GF-D8 (cell line): ENCODE measurements at regions not wholly inside any gene's neighbourhood (a gene's known extent, or its start where the extent isn't known, plus 50 kb on each side); places are given as distances from the start of the nearest gene placed in this dataset.

Experiments used
- DNase-seq: peaks from one replicate; lab custom pipeline; 2025; lab: John Stamatoyannopoulos, UW

DNA sequence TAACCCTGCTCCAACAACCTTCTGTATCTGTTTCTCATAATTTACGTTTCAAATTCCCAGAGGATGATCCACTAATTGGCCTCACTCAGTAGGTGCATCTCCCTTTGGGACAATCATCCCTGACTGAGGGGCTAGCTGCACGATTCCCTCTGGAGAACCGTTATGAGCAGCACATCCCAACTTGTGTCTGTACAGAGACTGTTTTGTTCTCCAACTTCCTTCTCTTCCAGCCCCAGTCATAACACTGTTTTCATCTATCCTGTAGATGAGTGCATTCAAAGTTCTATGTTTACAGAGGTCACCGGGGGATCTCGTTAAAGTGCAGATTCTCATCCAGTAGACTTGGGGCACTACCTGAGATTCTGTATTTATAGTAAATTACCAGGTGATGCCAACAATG, 187.2 kb downstream of the REEP3 start:
- no peak for DNase-seq

DNA sequence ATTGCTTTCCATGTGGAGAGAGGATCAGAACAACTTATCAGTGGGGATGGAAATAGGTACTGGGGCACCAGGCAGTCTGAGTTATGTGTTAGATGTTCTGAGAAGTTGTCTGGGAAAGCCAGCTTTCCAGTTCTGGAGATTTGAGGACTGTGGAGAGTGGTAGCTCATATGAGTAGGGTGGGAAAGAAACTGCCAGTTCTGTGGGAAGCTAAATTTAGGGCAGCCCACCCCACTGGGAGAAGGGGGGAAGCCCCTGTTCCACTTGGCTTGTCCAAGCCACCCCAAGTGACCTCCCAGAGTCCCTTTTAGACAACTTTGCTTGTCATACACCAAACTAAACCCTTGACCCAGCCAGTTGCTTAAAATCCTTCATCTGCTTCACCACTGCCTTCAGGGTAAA, 189.5 kb downstream of the REEP3 start:
- no peak for DNase-seq

DNA sequence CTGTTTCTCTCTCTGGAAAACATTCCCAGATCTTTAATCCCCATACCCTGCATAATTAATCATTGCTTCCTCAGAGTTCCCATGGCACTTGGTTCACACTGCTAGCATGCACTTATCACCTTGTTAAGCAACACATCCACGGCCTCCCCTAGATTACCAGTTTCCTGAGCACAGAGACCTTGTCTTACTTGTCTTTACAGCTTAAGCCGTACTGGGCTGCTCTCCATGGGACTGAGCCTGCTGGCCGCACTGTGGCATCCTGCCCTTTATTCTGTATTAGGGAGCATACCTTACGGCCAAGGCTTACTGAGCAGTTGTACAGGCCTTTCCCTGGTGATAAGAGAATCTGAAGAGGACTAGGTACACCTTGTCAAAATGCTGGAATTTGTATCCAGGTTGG, 190.2 kb downstream of the REEP3 start:
- DNase-seq: no peak

DNA sequence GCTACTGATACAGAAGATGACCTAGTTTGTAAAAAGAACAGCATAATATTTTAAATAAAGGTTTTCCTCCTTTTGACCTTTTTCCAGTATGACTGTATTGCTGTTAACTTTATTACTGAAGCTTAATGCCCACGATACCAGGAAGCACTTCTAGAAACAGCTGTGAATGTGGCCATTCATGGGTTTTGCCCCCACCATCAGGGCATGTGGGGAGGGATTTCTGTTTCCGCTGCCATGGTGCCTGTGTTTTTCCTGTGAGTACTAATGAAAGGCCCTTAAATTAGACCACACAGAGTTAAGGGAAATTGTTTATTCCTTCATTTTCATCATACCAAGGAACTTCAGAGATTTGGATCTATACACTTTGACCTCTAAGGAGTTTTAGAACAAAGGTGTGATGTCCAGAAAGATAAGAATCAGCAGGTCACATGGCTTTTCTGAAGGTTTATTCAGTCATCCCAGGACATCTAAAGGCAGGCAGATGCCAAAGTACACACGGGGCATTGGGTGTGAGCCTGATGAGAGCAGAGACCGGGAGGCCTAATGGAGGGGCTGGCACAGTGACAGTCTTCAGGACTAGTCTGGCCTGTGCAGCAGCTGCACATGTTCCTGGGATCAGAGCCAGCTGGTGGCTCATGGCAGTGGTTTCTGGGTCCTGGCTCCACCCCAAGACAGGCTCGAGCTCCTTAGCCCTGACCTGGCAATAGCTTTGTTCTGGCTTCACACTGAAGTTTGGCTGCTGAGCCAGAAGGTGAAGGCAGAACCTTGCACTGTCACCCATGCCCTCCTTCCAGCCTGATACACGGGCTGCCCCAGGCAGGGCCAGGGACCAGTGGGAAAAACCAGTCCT, 190.9 kb downstream of the REEP3 start:
- no peak for DNase-seq

DNA sequence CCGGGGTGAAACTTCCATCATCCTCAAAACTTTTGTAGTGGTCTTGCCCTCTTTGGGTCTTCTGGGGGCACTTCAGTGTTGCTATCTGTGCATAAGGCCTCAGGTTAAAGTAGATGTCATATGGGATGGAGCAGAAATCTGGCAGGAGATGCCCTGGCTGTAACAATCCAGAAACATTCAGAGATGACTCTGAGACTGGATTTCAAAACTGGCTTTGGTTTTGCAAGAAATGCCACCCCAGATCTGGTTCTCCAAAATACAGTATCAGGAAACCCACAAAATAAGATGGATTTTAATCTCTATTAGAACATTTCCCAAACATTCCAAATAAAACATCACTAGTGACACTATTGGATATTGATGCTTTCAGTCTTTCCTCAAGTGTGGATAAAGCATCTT, 191.5 kb downstream of the REEP3 start:
- DNase-seq: no peak

DNA sequence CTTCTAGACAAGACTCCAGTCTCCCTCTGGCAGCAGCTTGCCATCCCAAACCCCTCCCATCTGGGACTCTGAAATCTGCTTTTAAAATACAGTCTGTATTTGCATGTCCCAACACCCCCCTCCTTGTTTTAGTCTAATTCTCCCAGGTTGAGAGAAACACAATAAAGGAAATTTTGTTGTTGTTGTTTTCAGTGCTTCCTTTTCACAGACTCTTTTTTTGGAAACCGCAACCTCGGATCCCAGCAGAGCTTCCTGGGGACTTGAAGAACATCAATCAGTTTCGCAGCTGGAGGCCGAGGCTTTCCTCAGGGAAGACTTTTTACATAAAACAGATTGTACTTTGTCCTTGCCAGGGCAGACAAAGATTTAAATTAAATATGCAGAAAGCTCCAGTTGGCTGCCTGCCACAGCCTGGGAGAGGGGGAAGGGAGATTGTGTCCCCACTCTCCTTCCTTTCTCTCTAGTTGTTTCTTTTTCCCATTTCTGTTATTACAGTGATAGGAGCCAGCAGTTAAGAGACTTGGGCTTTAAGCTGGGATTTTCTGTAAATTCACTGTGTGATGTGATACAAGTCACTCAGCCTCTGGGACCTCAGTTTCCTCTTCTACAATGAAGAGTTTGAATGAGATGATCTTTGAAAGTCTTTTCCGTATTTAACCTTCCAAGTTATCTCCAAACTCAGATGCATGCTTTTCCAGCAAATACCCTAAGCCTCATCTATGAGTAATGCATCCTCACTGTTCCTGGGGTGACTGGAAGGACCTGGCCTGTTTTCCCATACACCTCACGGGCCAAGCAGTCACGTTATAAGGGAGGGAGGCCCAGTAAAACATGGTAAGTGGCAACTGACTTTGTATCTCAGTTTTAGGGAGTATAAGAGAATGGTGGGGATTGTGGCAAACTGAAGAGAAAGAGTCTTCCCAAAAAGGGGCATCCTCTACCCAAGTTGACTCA, 192.3 kb downstream of the REEP3 start:
- no peak for DNase-seq

DNA sequence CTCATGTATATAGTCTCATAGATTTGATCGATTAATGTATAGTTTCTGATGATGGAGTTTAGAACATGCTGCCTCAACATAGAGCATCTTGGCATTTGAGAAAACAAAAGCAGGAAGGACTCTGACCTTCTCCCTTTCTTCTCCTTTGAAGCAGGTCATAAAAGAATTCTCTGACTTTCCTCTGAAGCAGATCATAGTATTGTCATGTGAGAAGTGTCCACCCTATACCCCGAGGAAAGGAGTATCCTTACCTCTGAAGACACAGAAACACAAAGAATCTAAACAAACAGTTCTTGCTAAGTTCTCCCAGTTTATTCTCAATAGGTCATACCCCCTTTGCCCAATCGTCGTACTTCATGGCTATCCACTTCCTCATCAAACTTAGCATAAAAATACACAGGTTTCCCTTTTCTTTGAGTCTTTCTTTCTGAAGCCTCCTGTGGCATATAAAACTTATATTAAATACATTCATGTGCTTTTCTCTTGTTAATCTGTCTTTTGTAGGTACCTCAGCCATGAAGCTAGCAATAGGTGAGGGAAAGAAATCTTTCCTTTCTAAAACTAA, 194.9 kb downstream of the REEP3 start:
- DNase-seq: no peak

DNA sequence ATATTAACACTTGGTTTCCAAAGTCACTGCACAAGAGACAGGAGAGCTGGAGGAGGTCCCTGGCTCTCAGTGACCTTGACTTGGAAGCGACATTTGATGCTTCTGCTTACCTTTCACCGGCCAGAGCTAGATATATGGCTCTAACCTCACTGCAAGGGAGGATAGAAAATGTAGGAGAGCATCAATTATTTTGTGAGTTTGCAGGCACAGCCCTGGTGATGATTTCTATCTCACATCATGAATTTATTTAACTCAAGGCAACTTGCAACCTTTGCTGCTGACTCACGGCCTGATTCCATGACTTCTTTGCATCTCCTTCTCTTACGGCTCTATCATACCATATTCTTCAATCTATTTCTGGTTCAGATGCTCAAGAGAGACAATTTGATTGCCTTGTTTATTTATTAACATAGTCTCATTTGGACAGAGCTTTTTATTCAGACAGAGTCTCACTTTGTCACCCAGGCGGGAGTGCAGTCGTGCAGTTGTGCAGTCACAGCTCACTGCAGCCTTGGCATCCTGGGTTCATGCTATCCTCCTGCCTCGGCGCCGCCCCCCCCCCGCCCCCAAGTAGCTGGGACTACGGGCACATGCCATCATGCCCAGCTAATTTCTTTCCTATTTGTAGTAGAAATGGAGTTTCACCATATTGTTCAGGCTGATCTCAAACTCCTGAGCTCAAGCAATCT, 196.0 kb downstream of the REEP3 start:
- DNase-seq: no peak

DNA sequence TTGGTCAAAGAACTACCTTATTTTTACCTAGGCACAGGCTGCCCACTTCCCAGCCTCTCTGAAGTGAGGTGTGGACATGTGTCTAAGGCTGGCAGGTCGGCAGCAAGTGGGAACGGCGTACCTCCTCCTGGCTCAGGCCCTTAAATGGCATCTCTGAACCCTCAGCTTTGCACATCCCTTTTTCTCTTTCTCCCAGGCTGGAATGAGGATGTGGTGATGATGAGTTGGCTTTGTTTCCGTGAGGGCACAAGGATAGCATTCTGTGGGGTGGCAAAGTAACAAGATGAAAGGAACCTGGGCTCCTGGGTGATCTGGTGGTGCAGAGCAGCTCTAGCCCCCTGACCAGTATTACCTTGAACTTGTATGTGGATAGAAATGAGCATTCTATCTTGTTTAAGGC, 196.8 kb downstream of the REEP3 start:
- no peak for DNase-seq

DNA sequence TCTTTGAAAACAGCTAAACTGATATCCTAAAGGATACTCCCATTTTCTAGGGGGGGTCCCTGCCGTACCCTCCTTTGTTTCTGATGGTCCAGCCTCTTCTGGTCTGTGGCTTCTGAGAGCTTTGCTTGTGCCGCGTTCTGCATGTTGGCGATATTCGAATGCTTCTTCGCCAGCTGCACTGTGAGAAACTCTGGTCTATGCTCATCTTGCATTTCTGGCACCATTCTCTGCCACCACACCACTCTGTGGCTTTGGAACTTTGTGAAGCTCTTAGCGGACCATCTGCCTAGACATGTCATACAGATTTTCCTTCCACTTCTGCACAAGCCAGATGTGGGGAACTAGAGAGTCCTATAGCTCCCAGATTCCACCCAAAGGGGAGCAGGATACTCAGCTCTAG, 197.2 kb downstream of the REEP3 start:
- no peak for DNase-seq

DNA sequence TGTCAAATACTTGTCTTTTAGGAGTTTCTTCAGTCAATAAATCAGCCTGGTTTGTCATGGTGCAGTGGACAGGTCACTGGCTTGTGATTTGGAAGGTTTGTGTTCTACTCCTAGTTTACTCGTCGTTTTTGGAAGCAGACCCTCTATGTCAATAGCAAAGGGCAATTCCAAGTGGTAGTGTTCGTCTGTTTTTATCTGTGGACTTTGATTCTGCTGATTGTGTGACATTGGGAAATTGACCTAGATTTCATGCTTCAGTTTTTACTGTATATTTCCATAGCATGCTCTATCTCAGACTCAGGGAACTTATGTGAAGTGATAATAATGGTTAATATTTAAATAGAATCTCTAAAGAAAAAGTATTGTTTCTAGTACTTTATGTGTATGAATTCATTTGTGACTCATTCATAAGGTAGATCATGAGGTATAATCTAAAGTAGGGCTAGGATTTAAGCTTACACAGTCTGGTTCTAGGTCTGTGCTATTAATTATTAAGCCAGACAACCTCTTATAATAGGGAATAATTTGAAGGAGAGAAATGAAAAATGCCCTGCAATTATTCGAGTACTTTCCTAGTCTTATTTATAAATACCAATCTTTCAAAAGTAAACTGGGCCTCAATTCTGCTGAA, 198.1 kb downstream of the REEP3 start:
- DNase-seq: no peak

DNA sequence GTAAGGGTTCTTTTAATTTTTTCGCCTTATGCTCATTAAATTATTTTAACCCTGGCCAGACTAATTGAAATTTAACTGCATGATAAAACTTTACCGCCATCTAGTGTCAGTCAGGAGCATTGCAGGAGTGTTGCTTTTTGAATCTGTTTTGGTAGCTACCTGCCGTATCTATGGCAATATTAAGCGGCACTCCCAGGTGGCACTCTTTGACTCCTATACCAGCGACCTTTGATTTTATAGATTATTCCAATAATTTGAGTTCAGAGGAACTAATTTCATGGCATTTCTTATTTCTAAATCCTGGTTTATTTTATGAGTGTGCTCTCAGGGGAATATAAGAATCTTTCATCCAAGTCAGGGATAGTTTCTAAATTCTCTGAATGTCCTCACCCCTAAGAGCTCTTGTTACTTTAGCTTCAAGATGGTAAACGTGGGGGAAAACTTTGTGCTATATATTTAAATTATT, 198.9 kb downstream of the REEP3 start:
- no peak for DNase-seq

DNA sequence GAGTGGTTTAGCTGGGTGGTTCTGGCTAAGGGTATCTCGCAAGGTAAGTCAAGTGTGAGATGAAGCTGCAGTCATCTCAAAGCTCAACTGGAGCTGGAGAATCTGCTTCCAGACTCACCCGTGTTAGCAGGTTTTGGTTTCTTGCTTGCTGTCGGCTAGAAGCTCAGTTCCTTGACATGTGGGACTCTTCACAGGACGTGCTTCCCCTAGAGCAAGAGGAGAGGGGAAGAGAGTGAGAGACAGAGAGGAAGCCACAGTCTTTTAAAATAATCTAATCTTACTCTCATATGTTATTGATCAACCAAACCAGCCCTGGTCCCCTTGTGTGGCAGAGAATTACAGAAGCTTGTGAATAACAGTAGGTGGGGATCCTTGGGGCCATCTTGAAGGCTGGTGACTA, 199.5 kb downstream of the REEP3 start:
- no peak for DNase-seq

DNA sequence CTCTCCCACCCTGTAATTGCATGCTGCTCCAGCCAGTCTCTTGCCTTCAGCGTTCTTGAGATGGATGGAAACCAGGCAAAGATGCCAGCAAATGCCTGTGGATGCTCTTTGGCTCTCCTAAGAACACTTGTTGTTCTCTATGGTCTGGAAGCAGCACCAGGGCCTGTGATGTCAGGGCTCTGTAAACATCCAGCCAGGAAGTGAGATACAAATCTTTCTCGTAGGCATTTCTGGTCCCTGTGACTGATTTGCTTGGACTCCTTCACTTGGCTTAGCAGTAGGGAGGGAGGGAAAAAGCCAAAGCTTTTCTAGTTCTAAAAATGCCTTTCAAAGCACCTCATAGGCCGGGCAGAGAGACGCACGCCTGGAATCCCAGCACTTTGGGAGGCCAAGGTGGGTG, 201.3 kb downstream of the REEP3 start:
- DNase-seq: no peak

DNA sequence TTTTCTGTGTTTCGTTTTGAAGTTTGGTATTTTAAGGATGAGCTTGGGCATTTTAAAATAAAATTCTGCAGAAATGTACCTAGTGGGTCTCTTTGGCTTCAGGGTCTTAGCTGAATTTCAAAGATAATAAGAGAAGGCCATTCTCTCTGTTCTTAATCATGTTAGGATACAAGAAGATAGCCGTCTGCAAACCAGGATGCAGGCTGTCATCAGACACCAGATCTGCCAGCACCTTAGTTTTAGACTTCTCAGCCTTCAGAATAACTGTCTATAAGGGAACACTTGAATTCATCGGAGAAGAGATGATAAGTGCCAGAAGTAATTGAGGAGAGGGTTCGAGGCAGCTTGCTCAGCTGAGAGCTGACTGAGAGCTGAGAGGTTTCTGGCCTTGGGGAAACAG, 202.1 kb downstream of the REEP3 start:
- DNase-seq: no peak

DNA sequence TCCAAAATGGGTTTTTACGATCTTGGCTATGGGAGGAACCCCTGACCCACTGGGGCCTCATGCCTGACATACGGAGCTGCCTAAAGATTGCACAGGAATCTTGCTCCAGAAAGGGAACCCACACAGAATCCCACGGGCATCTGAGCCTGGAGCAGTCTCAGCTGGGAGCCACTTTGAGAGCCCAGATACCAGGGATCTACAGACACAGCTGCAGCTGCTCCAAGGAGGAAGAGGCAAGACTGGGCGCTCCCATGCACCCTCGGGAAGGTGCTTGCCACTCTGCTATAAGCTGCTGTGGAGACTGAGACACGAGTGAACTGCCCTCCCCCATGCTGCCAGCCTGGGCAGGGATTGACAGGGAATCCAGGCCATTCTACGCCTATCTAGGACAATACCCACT, 202.5 kb downstream of the REEP3 start:
- no peak for DNase-seq

DNA sequence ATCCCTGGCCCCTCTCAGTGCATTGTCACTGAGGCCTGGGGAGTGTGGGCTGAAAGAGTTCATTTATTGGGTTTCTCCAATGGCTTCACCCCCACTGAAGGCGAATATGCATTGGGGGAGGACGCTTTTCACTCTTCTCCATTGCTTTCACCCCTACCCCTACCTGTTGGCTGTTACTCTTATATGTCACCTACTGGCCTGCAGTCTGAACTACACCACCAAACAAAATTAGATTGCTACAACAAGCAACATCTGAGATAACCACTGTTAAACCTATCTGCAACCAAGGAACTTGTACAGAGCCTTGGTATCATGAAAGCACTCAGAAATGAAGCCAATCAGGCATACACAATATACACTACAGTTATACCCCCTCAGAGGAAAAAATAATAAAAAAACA, 203.7 kb downstream of the REEP3 start:
- no peak for DNase-seq

DNA sequence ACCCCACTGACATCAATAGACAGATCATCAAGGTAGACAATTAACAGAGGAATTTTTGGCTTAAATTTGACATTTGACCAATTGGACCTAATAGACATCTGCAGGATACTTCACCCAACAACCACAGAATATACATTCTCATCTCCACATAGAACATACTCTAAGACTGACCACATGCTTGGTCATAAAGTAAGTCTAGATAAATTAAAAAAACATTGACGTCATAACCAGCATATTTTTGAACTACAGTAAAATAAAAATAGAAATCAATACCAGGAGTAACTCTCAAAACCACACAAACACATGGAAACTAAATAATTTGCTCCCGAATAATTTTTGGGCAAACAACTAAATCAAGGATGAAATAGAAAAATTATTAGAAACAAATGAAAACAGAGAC, 205.7 kb downstream of the REEP3 start:
- no peak for DNase-seq

DNA sequence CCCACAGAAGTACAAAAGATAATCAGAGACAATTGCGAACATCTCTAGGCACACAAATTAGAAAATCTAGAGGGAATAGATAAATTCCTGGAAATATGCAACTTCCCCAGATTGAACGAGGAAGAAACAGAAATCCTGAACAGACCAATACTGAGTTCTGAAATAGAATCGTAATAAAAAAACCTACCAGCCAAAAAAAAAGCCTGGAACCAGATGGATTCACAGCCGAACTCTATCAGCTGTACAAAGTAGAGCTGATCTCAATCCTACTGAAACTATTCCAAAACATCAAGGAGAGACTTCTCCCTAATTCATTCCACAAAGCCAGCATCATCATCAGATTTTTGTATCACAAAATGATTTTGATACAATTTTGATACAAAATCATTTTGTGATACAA, 206.4 kb downstream of the REEP3 start:
- DNase-seq: no peak

DNA sequence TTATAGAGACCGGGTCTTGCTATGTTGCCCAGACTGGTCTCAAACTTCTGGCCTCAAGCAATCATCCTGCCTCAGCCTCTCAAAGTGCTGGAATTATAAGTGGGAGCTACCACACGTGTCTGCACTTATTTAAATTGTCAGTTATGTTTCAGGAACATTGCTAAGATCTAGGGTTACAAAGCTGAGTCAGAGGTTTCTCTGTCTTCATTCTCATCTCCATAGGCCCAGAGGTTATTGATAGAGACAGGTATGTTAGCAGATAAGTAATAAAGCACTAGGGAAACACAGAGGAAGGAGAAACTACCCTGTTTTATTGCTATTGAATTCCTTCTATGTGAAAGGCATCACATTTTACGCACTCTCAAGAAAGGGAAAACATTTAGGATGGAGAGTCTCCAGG, 214.1 kb downstream of the REEP3 start:
- DNase-seq: no peak

DNA sequence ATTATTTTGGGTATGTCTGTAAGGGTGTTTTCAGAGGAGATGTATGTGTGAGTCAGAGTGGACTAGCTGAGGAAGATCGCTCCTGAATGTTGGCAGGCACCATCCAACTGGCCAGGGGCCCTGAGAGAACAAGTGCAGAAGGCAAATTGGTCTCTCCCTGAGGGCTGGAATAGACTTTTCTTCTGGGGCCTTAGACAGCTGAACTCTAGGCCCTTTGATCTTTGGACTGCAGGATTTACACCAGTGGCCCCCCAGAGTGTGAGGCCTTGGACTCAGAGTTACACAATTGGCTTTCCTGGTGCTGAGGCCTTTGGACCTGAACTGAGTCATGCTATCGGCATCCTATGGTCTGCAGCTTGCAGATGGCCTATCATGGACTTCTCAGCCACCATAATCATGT, 217.2 kb downstream of the REEP3 start:
- no peak for DNase-seq
